Stomach (tissue), 8 donors: ENCODE measurements at regions not wholly inside any gene's neighbourhood (a gene's known extent, or its start where the extent isn't known, plus 50 kb on each side); places are given as distances from the start of the nearest gene placed in this dataset.
A peak's percentile ranks its signal among the peaks of the same experiment; 100 is the strongest.

ENCODE experiments used
- DNase-seq, 2 donors: peaks; one replicate each; pipeline versions ENCODE4 v3.0.0 to v3.0.0-alpha.2; 2013 to 2019
- H3K27ac ChIP-seq, 5 donors: fragments of 200-600 bp in 4 of 5; sonication (generic) in 4 of 5; one replicate each; pipeline ENCODE4 v1.5.1; 2013 to 2019; ENCODE audit warnings: mild to moderate bottlenecking in 1 of 5, moderate library complexity in 1 of 5
- H3K27me3 ChIP-seq, 3 donors: fragments of 200-600 bp; sonication (generic); one replicate each; pipeline ENCODE4 v1.5.1; 2017 to 2019; ENCODE audit warnings: mixed run types in 1 of 3
- H3K36me3 ChIP-seq, 4 donors: fragments of 200-600 bp; sonication (generic); 1 replicate in 3 of 4; 2 replicates in 1 of 4; pipeline ENCODE4 v1.5.1; 2016 to 2019
- H3K4me1 ChIP-seq, 4 donors: fragments of 200-600 bp; sonication (generic); one replicate each; pipeline ENCODE4 v1.5.1; 2016 to 2019
- H3K4me3 ChIP-seq, 4 donors: fragments of 200-600 bp; sonication (generic) in 3 of 4; one replicate each; pipeline ENCODE4 v1.5.1; 2016 to 2019; ENCODE audit warnings: mild to moderate bottlenecking in 1 of 4
- H3K9me3 ChIP-seq, 4 donors: fragments of 200-600 bp; sonication (generic); one replicate each; pipeline ENCODE4 v1.5.1; 2016 to 2019
- EP300 ChIP-seq: sonication (generic); formaldehyde crosslinking; IDR thresholded peaks from one replicate; pipeline ENCODE4 v1.6.1; 2017; ENCODE audit warnings: antibody characterized with exemption
- POLR2A ChIP-seq, 4 donors: fragments of 450-650 bp; IDR thresholded peaks; one replicate each; pipeline ENCODE4 v1.6.1; 2016; ENCODE audit warnings: antibody characterized with exemption in 4 of 4, control low read depth in 2 of 4, mild to moderate bottlenecking in 1 of 4, moderate library complexity in 1 of 4
- POLR2AphosphoS5 ChIP-seq, 3 donors: sonication (generic); formaldehyde crosslinking; IDR thresholded peaks; one replicate each; pipeline ENCODE4 v1.6.1; 2016; ENCODE audit warnings: antibody characterized with exemption in 3 of 3
- WGBS, 5 donors: extraction: QIAGEN DNeasy Blood & Tissue Kit in 3 of 5; methylation state at CpG; one replicate each; pipeline versions ENCODE4 v1.1.5 to v1.1.7; 2013 to 2018; 5-methylcytosine and 5-hydroxymethylcytosine counted together
- intact Hi-C: fragments of 100-400 bp; cut with DNase I; formaldehyde crosslinking; loops from one replicate; pipeline ENCODE4 v1.15.1; 2023; ENCODE audit warnings: low total_unique reads
- TF ChIP-seq, protein P1 (sequence below), 7 experiments: fragments of 450-650 bp in 4 of 7; fragments of 200-600 bp in 3 of 7; sonication (generic) in 3 of 7; IDR thresholded peaks; one replicate each; pipeline ENCODE4 v1.5.1; 2016 to 2019; ENCODE audit warnings: antibody characterized with exemption in 7 of 7, control low read depth in 2 of 7, mild to moderate bottlenecking in 1 of 7
- donor health status: healthy with polysubstance abuse.
- donor health status: Bipolar disorder and iron deficiency.
- donor health status: healthy.

DNA sequence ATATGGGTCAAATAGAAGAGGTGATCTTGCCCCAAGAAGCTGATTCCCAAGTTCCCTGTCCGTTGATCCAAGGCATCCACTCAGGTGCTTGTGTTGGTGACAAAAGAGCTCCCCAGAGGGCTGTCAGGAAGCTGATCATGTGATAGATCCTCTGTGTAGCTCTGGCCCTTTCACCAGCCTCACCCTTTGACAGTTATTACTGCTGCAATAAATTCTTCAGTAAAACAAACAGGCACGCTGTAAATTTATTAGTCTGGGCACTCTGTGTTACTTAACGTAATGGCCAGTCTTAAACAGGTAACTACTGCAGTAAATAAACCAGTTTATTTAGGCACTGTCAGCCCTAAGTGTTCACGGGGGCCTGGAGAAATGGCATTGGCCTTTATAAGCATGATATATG lies 473.9 kb downstream of the BCL11B start:
- 46 to 62% (median 53%) methylated on average over 4 of the region's 4 CpGs for WGBS, 5 donors
- intact Hi-C loops = no loop called here

DNA sequence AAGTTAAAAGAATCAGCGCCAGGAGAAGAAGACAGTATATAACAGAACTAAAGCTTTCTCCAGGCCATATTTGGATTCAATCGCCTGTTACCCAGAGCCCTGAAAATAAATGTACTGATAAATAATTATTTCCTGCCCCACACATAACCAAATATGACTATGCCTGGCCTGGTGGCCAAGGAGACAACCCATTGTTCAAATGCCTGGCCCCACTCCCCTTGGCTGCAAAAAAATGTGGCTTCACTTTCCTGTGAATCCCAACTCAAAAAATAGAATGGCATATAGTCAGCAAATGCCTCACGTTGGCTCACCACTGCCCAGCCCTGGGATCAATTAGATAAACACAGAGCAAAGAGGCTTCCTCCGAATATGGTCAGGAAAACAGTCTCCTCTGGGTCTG lies 472.1 kb downstream of the BCL11B start:
- 43 to 59% (median 51%) methylated on average over 4 of the region's 4 CpGs for WGBS, 5 donors

More for the DNA sequence above, 473.9 kb downstream of the BCL11B start:
- no peaks in the 10 kb centered on the region for H3K36me3 ChIP-seq
- H3K4me1 ChIP-seq = peaks cover 0 to 5% (median 0%) of the 10 kb centered on the region in 4 donors
- H3K9me3 ChIP-seq = peaks cover 0 to 20% (median 8%) of the 10 kb centered on the region in 4 donors
- H3K4me3 ChIP-seq = no peak overlapping the region
- H3K27me3 ChIP-seq = no peaks in the 10 kb centered on the region
- H3K27ac ChIP-seq = no peak overlapping the region
- peak in 1 of 2 donors; percentile 12 for DNase-seq
- TF ChIP-seq, protein P1, sequence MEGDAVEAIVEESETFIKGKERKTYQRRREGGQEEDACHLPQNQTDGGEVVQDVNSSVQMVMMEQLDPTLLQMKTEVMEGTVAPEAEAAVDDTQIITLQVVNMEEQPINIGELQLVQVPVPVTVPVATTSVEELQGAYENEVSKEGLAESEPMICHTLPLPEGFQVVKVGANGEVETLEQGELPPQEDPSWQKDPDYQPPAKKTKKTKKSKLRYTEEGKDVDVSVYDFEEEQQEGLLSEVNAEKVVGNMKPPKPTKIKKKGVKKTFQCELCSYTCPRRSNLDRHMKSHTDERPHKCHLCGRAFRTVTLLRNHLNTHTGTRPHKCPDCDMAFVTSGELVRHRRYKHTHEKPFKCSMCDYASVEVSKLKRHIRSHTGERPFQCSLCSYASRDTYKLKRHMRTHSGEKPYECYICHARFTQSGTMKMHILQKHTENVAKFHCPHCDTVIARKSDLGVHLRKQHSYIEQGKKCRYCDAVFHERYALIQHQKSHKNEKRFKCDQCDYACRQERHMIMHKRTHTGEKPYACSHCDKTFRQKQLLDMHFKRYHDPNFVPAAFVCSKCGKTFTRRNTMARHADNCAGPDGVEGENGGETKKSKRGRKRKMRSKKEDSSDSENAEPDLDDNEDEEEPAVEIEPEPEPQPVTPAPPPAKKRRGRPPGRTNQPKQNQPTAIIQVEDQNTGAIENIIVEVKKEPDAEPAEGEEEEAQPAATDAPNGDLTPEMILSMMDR (IDR thresholded peaks at IDR 0.05) = no peak
- TF ChIP-seq EP300 (no peak), POLR2A (IDR thresholded peaks at IDR 0.05) (no peak), POLR2AphosphoS5 (IDR thresholded peaks at IDR 0.05) (no peak)

GRCh38 chr14:98802044-98802443 lies 470.0 kb downstream of the BCL11B start:
- Histone ChIP-seq H3K27ac (no peak overlapping the region), H3K36me3 (no peaks in the 10 kb centered on the region), H3K4me1 (peaks cover 0 to 5% (median 0%) of the 10 kb centered on the region in 4 donors), H3K9me3 (no peaks in the 10 kb centered on the region), H3K4me3 (no peak overlapping the region), H3K27me3 (no peaks in the 10 kb centered on the region)
- no peak for DNase-seq
- WGBS, 5 donors = 74 to 83% (median 80%) methylated on average over 1 to 9 of the region's 9 CpGs
- no peak for TF ChIP-seq POLR2A (IDR thresholded peaks at IDR 0.05)
- TF ChIP-seq EP300 = no peak
- no peak for TF ChIP-seq POLR2AphosphoS5 (IDR thresholded peaks at IDR 0.05)
- TF ChIP-seq, protein P1 (IDR thresholded peaks at IDR 0.05) = no peak
- intact Hi-C loops = no loop called here

More for the DNA sequence above, 472.1 kb downstream of the BCL11B start:
- H3K4me3 ChIP-seq = no peak overlapping the region
- no peaks in the 10 kb centered on the region for H3K27me3 ChIP-seq
- no peak overlapping the region for H3K27ac ChIP-seq
- DNase-seq = no peak
- peaks cover 0 to 2% (median under 1%) of the 10 kb centered on the region in 4 donors for H3K9me3 ChIP-seq
- TF ChIP-seq POLR2AphosphoS5 (IDR thresholded peaks at IDR 0.05) (no peak), POLR2A (IDR thresholded peaks at IDR 0.05) (no peak), EP300 (no peak)
- TF ChIP-seq, protein P1 (IDR thresholded peaks at IDR 0.05) = no peak
- intact Hi-C loops = no loop called here
- H3K36me3 ChIP-seq = no peaks in the 10 kb centered on the region
- H3K4me1 ChIP-seq = peaks cover 0 to 5% (median 0%) of the 10 kb centered on the region in 4 donors

DNA sequence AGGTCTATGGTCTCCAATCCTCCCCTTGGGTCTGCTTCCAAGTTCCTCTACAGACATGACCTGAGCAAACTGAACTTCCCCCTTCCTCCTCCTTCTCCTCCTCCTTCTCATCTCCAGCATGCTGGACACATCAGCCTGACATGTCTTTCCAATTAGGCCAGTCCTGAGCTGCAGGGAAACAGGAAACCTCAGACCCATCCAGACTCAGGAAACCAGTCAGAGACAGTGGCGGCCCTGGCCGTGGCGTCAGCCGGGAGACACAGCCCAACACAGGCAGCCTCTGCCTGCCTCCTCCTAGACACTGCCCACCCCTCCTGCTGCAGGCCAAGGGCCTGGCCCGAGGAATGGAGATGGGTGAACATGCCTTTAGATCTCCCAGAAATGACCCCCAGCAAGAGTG lies 468.8 kb downstream of the BCL11B start:
- intact Hi-C loops = no loop called here
- TF ChIP-seq EP300 = no peak
- TF ChIP-seq, protein P1 (IDR thresholded peaks at IDR 0.05) = no peak
- TF ChIP-seq POLR2AphosphoS5 (IDR thresholded peaks at IDR 0.05) = no peak
- TF ChIP-seq POLR2A (IDR thresholded peaks at IDR 0.05) = no peak
- H3K27me3 ChIP-seq = no peaks in the 10 kb centered on the region

More for the DNA sequence above, 468.8 kb downstream of the BCL11B start:
- H3K4me3 ChIP-seq = no peak overlapping the region
- H3K9me3 ChIP-seq = no peaks in the 10 kb centered on the region
- no peaks in the 10 kb centered on the region for H3K36me3 ChIP-seq
- H3K4me1 ChIP-seq = peaks cover 0 to 5% (median 0%) of the 10 kb centered on the region in 4 donors
- no peak for DNase-seq
- no peak overlapping the region for H3K27ac ChIP-seq
- WGBS, 5 donors = 67 to 83% (median 79%) methylated on average over 5 of the region's 5 CpGs
